ENCODE measurements at regions not wholly inside any gene's neighbourhood (a gene's known extent, or its start where the extent isn't known, plus 50 kb on each side); places are given as distances from the start of the nearest gene placed in this dataset.

GRCh38 chr3:83321891-83322290 lies 1560.4 kb upstream of the GBE1 start:
- DNase-seq (ENCODE audit: low spot score): no peak
- H3K4me3 ChIP-seq (ENCODE audit: low read depth in 1 of 3, low read length in 3 of 3): no peak overlapping the region
- H3K4me1 ChIP-seq (ENCODE audit: control insufficient read depth in 4 of 4, insufficient read depth in 4 of 4, low read length in 3 of 4): no peaks in the 10 kb centered on the region
- no peaks in the 10 kb centered on the region for H3K36me3 ChIP-seq (ENCODE audit: control insufficient read depth in 4 of 4, insufficient read depth in 3 of 4, low read depth in 1 of 4, low read length in 3 of 4)
- no peaks in the 10 kb centered on the region for H3K27me3 ChIP-seq (ENCODE audit: control insufficient read depth in 4 of 4, insufficient read depth in 4 of 4, low read length in 3 of 4)
- no peak overlapping the region for H3K27ac ChIP-seq (ENCODE audit: low read depth in 1 of 2, low read length in 2 of 2)
- H3K9ac ChIP-seq (ENCODE audit: low read depth in 1 of 2, low read length in 2 of 2): no peak overlapping the region
- 88% methylated on average over 1 of the region's 1 CpG for WGBS
- H3K9me3 ChIP-seq (ENCODE audit: control insufficient read depth in 4 of 4, low read length in 3 of 4): no peaks in the 10 kb centered on the region
- TF ChIP-seq SP1 (IDR thresholded peaks at IDR 0.05) (no peak), HNF4G (IDR thresholded peaks at IDR 0.05) (no peak), REST (IDR thresholded peaks at IDR 0.05) (no peak), FOXA2 (IDR thresholded peaks at IDR 0.05) (no peak), JUND (IDR thresholded peaks at IDR 0.05) (no peak), GABPA (IDR thresholded peaks at IDR 0.05 in 1 of 2, conservative IDR thresholded peaks at IDR 0.05 in 1 of 2) (no peak), EGR1 (IDR thresholded peaks at IDR 0.05; ENCODE audit: low read depth in 2 of 2) (no peak), RXRA (IDR thresholded peaks at IDR 0.05) (no peak), MAX (IDR thresholded peaks at IDR 0.05) (no peak), TAF1 (conservative IDR thresholded peaks at IDR 0.05) (no peak), HNF4A (conservative IDR thresholded peaks at IDR 0.05) (no peak), RAD21 (IDR thresholded peaks at IDR 0.05) (no peak), ATF3 (IDR thresholded peaks at IDR 0.05) (no peak), YY1 (IDR thresholded peaks at IDR 0.05) (no peak), NR2F2 (IDR thresholded peaks at IDR 0.05) (no peak), CTCF (IDR thresholded peaks at IDR 0.05; ENCODE audit: low read depth, low read length, missing input control) (no peak), FOXA1 (IDR thresholded peaks at IDR 0.05) (no peak)
- TF ChIP-seq, protein P1, sequence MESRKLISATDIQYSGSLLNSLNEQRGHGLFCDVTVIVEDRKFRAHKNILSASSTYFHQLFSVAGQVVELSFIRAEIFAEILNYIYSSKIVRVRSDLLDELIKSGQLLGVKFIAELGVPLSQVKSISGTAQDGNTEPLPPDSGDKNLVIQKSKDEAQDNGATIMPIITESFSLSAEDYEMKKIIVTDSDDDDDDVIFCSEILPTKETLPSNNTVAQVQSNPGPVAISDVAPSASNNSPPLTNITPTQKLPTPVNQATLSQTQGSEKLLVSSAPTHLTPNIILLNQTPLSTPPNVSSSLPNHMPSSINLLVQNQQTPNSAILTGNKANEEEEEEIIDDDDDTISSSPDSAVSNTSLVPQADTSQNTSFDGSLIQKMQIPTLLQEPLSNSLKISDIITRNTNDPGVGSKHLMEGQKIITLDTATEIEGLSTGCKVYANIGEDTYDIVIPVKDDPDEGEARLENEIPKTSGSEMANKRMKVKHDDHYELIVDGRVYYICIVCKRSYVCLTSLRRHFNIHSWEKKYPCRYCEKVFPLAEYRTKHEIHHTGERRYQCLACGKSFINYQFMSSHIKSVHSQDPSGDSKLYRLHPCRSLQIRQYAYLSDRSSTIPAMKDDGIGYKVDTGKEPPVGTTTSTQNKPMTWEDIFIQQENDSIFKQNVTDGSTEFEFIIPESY (IDR thresholded peaks at IDR 0.05): no peak

All from liver (tissue), 8 donors.